Trophoblast cell (in vitro differentiated cells and primary cell): ENCODE measurements at regions not wholly inside any gene's neighbourhood (a gene's known extent, or its start where the extent isn't known, plus 50 kb on each side); places are given as distances from the start of the nearest gene placed in this dataset.

ENCODE experiments used
- DNase-seq, 2 donors: peaks; one replicate each; pipeline ENCODE4 v3.0.0-alpha.2; 2016
- H2AFZ ChIP-seq: 2 replicates; pipeline ENCODE4 v1.6.1; 2013; ENCODE audit warnings: low read length, moderate library complexity, mild to moderate bottlenecking; ENCODE audit not compliant: insufficient read depth, poor library complexity
- H2AK5ac ChIP-seq: 2 replicates; pipeline ENCODE4 v1.6.1; 2013; ENCODE audit warnings: mild to moderate bottlenecking, low read length
- H2BK120ac ChIP-seq: 2 replicates; pipeline ENCODE4 v1.6.1; 2013; ENCODE audit warnings: low read length, mild to moderate bottlenecking, moderate library complexity; ENCODE audit not compliant: insufficient read depth, poor library complexity
- H2BK12ac ChIP-seq: 2 replicates; pipeline ENCODE4 v1.6.1; 2013; ENCODE audit warnings: mild to moderate bottlenecking, low read length, moderate library complexity
- H2BK5ac ChIP-seq: 2 replicates; pipeline ENCODE4 v1.6.1; 2013; ENCODE audit warnings: low read length, low read depth, moderate library complexity, mild to moderate bottlenecking; ENCODE audit not compliant: poor library complexity
- H3K14ac ChIP-seq: 2 replicates; pipeline ENCODE4 v1.6.1; 2013; ENCODE audit warnings: mild to moderate bottlenecking, low read length
- H3K18ac ChIP-seq: 2 replicates; pipeline ENCODE4 v1.6.1; 2013; ENCODE audit warnings: mild to moderate bottlenecking, low read length
- H3K23ac ChIP-seq: 2 replicates; pipeline ENCODE4 v1.6.1; 2013; ENCODE audit warnings: low read length
- H3K27ac ChIP-seq: 2 replicates; pipeline ENCODE4 v1.5.1; 2013; ENCODE audit warnings: low read depth, mild to moderate bottlenecking, inconsistent platforms, low read length, moderate library complexity
- H3K27me3 ChIP-seq: 2 replicates; pipeline ENCODE4 v1.6.1; 2013; ENCODE audit warnings: inconsistent platforms, mild to moderate bottlenecking, low read length, moderate library complexity; ENCODE audit not compliant: insufficient read depth
- H3K36me3 ChIP-seq, 2 experiments: 1 replicate in 1 of 2; 2 replicates in 1 of 2; pipeline ENCODE4 v1.6.1; 2013; ENCODE audit warnings: low read length in 2 of 2, mild to moderate bottlenecking in 2 of 2, moderate library complexity in 1 of 2; ENCODE audit not compliant: insufficient read depth in 2 of 2, control insufficient read depth in 1 of 2
- H3K4ac ChIP-seq: 2 replicates; pipeline ENCODE4 v1.6.1; 2013; ENCODE audit warnings: low read depth, mild to moderate bottlenecking, low read length, moderate library complexity
- H3K4me1 ChIP-seq, 2 experiments: 1 replicate in 1 of 2; 2 replicates in 1 of 2; pipeline ENCODE4 v1.6.1; 2013; ENCODE audit warnings: low read length in 2 of 2, mild to moderate bottlenecking in 2 of 2, moderate library complexity in 1 of 2; ENCODE audit not compliant: insufficient read depth in 2 of 2, control insufficient read depth in 1 of 2
- H3K4me2 ChIP-seq: 2 replicates; pipeline ENCODE4 v1.6.1; 2013; ENCODE audit warnings: inconsistent platforms, mild to moderate bottlenecking, low read length, moderate library complexity
- H3K4me3 ChIP-seq: 2 replicates; pipeline ENCODE4 v1.5.1; 2013; ENCODE audit warnings: mild to moderate bottlenecking, low read depth, low read length, inconsistent platforms
- H3K79me1 ChIP-seq: one replicate; pipeline ENCODE4 v1.6.1; 2013; ENCODE audit warnings: low read length
- H3K79me2 ChIP-seq: 2 replicates; pipeline ENCODE4 v1.6.1; 2013; ENCODE audit warnings: low read length, mild to moderate bottlenecking; ENCODE audit not compliant: control insufficient read depth, insufficient read depth, poor library complexity
- H3K9ac ChIP-seq: 2 replicates; pipeline ENCODE4 v1.6.1; 2013; ENCODE audit warnings: mild to moderate bottlenecking, low read length
- H3K9me3 ChIP-seq: 2 replicates; pipeline ENCODE4 v1.6.1; 2013; ENCODE audit warnings: low read depth, mild to moderate bottlenecking, control low read depth, inconsistent platforms, low read length; ENCODE audit not compliant: insufficient read depth
- H4K12ac ChIP-seq: 2 replicates; pipeline ENCODE4 v1.6.1; 2013; ENCODE audit warnings: low read depth, mild to moderate bottlenecking, low read length, moderate library complexity
- H4K8ac ChIP-seq: 2 replicates; pipeline ENCODE4 v1.6.1; 2013; ENCODE audit warnings: low read depth, mild to moderate bottlenecking, low read length, moderate library complexity
- H4K91ac ChIP-seq: one replicate; pipeline ENCODE4 v1.6.1; 2013; ENCODE audit warnings: low read depth, mild to moderate bottlenecking, low read length, moderate library complexity
- WGBS: extraction: QIAGEN DNeasy Blood & Tissue Kit; methylation state at CpG from one replicate; pipeline ENCODE4 v1.1.7; 2013; ENCODE audit warnings: missing lambda C conversion rate; ENCODE audit not compliant: insufficient read length, insufficient coverage; ENCODE audit errors: extremely low coverage; 5-methylcytosine and 5-hydroxymethylcytosine counted together

DNA sequence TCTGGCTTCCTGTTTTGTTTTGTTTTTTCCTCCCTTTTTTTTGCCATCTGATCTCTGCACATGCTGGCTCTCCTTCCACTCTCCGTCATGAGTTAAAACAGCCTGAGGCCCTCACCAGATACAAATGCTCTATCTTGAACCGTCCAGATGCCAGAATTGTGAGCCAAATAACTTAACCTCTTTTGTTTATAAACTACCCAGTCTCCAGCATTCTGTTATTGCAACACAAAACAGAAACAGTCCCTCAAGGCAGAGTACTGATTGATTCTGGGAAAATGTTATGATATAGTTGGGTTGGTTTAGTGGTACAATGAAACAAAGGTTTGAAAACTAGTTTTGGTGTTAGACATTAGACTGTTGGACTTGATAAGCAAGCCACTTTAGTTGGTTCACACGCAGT lies 1390.0 kb upstream of the RAG2 start:
- Histone ChIP-seq H2BK120ac (no peak overlapping the region), H3K4ac (no peak overlapping the region), H3K14ac (no peak overlapping the region), H3K79me2 (no peaks in the 10 kb centered on the region), H3K79me1 (peaks cover 2% of the 10 kb centered on the region), H3K4me3 (no peak overlapping the region), H3K4me2 (no peak overlapping the region), H2AK5ac (no peak overlapping the region), H3K9ac (no peak overlapping the region), H2BK5ac (no peak overlapping the region), H3K18ac (no peak overlapping the region), H2AFZ (no peak overlapping the region), H4K91ac (no peak overlapping the region), H3K23ac (no peak overlapping the region), H2BK12ac (no peak overlapping the region), H3K4me1 (peaks cover 0 to 3% of the 10 kb centered on the region in 2 experiments), H4K12ac (no peak overlapping the region), H4K8ac (no peak overlapping the region), H3K36me3 (no peaks in the 10 kb centered on the region), H3K27me3 (no peaks in the 10 kb centered on the region), H3K27ac (peak overlapping the region; percentile 84), H3K9me3 (no peaks in the 10 kb centered on the region)
- peak; percentile 55 to 80 for DNase-seq
- no CpG with 5 or more reads among the region's 3 CpGs for WGBS

DNA sequence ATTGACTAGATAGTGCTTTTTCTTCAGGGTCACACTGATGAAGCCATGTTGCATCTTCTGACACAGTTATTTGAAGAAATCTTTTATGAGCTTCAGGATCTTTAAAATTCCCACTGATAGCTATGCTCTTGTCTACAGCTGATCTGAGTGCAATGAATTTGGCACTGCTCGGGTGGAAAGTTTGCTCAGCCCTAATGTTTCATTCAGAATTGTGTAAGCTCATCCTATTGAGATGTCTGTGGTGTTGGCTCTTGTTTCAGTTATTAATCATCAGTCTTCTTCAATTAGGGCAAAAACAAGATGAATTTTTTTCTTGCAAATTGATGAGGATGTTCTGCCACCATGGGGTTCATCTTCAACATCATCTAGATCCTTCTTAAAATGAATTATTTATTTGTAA lies 1387.0 kb upstream of the RAG2 start:
- no peak overlapping the region for H4K8ac ChIP-seq
- no peaks in the 10 kb centered on the region for H3K79me2 ChIP-seq
- no peak overlapping the region for H3K4me2 ChIP-seq
- no peak overlapping the region for H3K14ac ChIP-seq
- H4K91ac ChIP-seq = no peak overlapping the region
- H2BK120ac ChIP-seq = no peak overlapping the region
- H3K36me3 ChIP-seq = no peaks in the 10 kb centered on the region
- no peak overlapping the region for H3K4me3 ChIP-seq
- no peak overlapping the region for H2BK5ac ChIP-seq
- H3K27me3 ChIP-seq = no peaks in the 10 kb centered on the region
- no peak overlapping the region for H2AFZ ChIP-seq
- peaks cover 2% of the 10 kb centered on the region for H3K79me1 ChIP-seq
- no peaks in the 10 kb centered on the region for H3K9me3 ChIP-seq
- no CpG with 5 or more reads among the region's 1 CpG for WGBS
- no peak overlapping the region for H3K23ac ChIP-seq
- no peak overlapping the region for H3K18ac ChIP-seq
- H4K12ac ChIP-seq = no peak overlapping the region
- H3K27ac ChIP-seq = no peak overlapping the region
- H3K9ac ChIP-seq = no peak overlapping the region
- peaks cover 0 to 3% of the 10 kb centered on the region in 2 experiments for H3K4me1 ChIP-seq
- peak overlapping the region; percentile 96 for H2BK12ac ChIP-seq
- H3K4ac ChIP-seq = no peak overlapping the region
- H2AK5ac ChIP-seq = no peak overlapping the region
- no peak for DNase-seq

DNA sequence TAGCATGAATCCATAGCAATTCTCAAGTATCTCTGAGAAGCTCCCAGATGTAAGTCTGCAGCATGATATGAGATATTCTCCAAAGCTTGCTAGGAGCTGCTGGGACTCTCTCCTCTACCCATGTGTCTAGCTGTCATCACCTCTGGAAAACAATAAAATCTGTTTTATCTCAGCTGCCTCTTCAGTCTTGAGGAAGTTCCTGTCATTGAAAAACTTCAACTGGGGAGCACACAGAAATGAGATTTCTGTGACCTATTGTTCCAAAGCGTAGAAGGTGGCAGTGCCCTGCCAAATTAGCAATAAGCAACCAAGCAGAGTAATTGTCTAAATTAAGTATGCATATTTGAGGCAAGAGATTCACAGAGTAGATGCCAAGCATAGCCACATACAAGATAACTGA lies 1380.6 kb upstream of the RAG2 start:
- Histone ChIP-seq H3K79me2 (no peaks in the 10 kb centered on the region), H4K91ac (no peak overlapping the region), H3K4me2 (peak overlapping the region; percentile 4), H3K9me3 (no peaks in the 10 kb centered on the region), H3K4ac (no peak overlapping the region), H3K27me3 (no peaks in the 10 kb centered on the region), H3K23ac (no peak overlapping the region), H2BK5ac (no peak overlapping the region), H3K18ac (no peak overlapping the region), H3K9ac (no peak overlapping the region), H3K27ac (peak overlapping the region; percentile 44), H3K36me3 (no peaks in the 10 kb centered on the region), H3K4me3 (no peak overlapping the region), H2AK5ac (no peak overlapping the region), H3K79me1 (no peaks in the 10 kb centered on the region), H2AFZ (no peak overlapping the region), H4K8ac (no peak overlapping the region), H4K12ac (no peak overlapping the region), H2BK12ac (no peak overlapping the region), H3K14ac (no peak overlapping the region), H2BK120ac (no peak overlapping the region), H3K4me1 (peaks cover 0 to 2% of the 10 kb centered on the region in 2 experiments)
- no CpG with 5 or more reads among the region's 1 CpG for WGBS
- no peak for DNase-seq

DNA sequence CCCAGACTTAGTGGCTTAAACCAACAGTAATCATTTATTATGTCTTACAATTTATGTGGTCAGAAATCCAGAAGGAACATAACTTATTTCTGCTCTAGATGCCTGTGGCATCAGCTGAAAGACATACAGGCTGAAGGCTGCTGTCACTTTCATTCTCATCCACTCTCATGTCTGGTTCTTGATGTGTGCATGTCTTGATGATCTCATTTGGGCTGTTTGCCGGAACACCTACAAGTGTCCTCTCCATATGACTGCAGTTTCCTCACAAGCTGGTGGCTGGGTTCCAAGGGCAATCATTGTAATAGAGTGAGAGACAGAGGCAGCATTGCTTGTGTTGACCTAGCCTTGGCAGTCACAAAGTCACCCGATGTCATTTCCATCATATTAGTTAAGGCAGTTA lies 1375.9 kb upstream of the RAG2 start:
- H3K27me3 ChIP-seq = no peaks in the 10 kb centered on the region
- H3K9me3 ChIP-seq = no peaks in the 10 kb centered on the region
- no peak for DNase-seq
- H2BK5ac ChIP-seq = no peak overlapping the region
- H3K9ac ChIP-seq = no peak overlapping the region
- H2AFZ ChIP-seq = no peak overlapping the region
- no peak overlapping the region for H2BK120ac ChIP-seq
- H4K12ac ChIP-seq = no peak overlapping the region
- H4K91ac ChIP-seq = no peak overlapping the region
- no peak overlapping the region for H3K27ac ChIP-seq
- H3K23ac ChIP-seq = no peak overlapping the region
- no CpG with 5 or more reads among the region's 2 CpGs for WGBS
- peak overlapping the region; percentile 25 for H2BK12ac ChIP-seq
- H3K36me3 ChIP-seq = no peaks in the 10 kb centered on the region
- peaks cover 0 to 2% of the 10 kb centered on the region in 2 experiments for H3K4me1 ChIP-seq
- H3K14ac ChIP-seq = no peak overlapping the region
- no peak overlapping the region for H4K8ac ChIP-seq
- no peak overlapping the region for H3K4me3 ChIP-seq
- no peaks in the 10 kb centered on the region for H3K79me2 ChIP-seq
- H3K79me1 ChIP-seq = no peaks in the 10 kb centered on the region
- no peak overlapping the region for H3K4me2 ChIP-seq
- no peak overlapping the region for H3K4ac ChIP-seq
- no peak overlapping the region for H3K18ac ChIP-seq
- H2AK5ac ChIP-seq = no peak overlapping the region
